ENCODE measurements at regions not wholly inside any gene's neighbourhood (a gene's known extent, or its start where the extent isn't known, plus 50 kb on each side); places are given as distances from the start of the nearest gene placed in this dataset.

GRCh38 chr3:84277562-84278224, 681.1 kb upstream of the CADM2 start:
- TF ChIP-seq POLR2A (IDR thresholded peaks at IDR 0.05; ENCODE audit: low read depth, low read length): no peak
- no peak for TF ChIP-seq POLR2AphosphoS5 (IDR thresholded peaks at IDR 0.05; ENCODE audit: low read depth, low read length)

Measured in GM12892 (cell line).